Kidney epithelial cell (primary cell): ENCODE measurements at regions not wholly inside any gene's neighbourhood (a gene's known extent, or its start where the extent isn't known, plus 50 kb on each side); places are given as distances from the start of the nearest gene placed in this dataset.

Experiments used
- DNase-seq: peaks from one replicate; pipeline ENCODE4 v3.0.0-alpha.2; 2010; ENCODE audit warnings: low read depth
- H3K27me3 ChIP-seq: 2 replicates; pipeline ENCODE4 v1.6.0; 2011; ENCODE audit warnings: low read length; ENCODE audit not compliant: control insufficient read depth, insufficient read depth
- H3K36me3 ChIP-seq: 2 replicates; pipeline ENCODE4 v1.5.1; 2011; ENCODE audit warnings: low read length; ENCODE audit not compliant: control insufficient read depth, insufficient read depth
- H3K4me3 ChIP-seq: 2 replicates; pipeline ENCODE4 v1.5.1; 2011; ENCODE audit warnings: low read depth, mild to moderate bottlenecking, control low read depth, low read length
- CTCF ChIP-seq: IDR thresholded peaks from 2 replicates; pipeline ENCODE4 v1.5.1; 2011; ENCODE audit warnings: mild to moderate bottlenecking, moderate library complexity, low read length, control low read depth, inconsistent platforms; ENCODE audit not compliant: insufficient read depth, poor library complexity, severe bottlenecking

- H3K4me3 ChIP-seq, result no peak overlapping the region
- no peak for DNase-seq
- no peak for TF ChIP-seq CTCF
- peaks cover 19% of the 10 kb centered on the region for H3K27me3 ChIP-seq
- no peaks in the 10 kb centered on the region for H3K36me3 ChIP-seq
Observed at GRCh38 chr12:111185206-111185888, 183.5 kb downstream of the PHETA1 start.

GRCh38 chr12:111184161-111184560 is 184.7 kb downstream of the PHETA1 start:
- no peak for DNase-seq
- Histone ChIP-seq H3K36me3 (no peaks in the 10 kb centered on the region), H3K4me3 (no peak overlapping the region), H3K27me3 (peaks cover 21% of the 10 kb centered on the region)
- no peak for TF ChIP-seq CTCF

GRCh38 chr12:111183094-111183493 is 185.8 kb downstream of the PHETA1 start:
- H3K27me3 ChIP-seq, result peaks cover 21% of the 10 kb centered on the region
- H3K4me3 ChIP-seq, result no peak overlapping the region
- no peaks in the 10 kb centered on the region for H3K36me3 ChIP-seq
- no peak for DNase-seq
- no peak for TF ChIP-seq CTCF

- Histone ChIP-seq H3K4me3 (no peak overlapping the region), H3K36me3 (no peaks in the 10 kb centered on the region), H3K27me3 (peaks cover 21% of the 10 kb centered on the region)
- DNase-seq, result no peak
- no peak for TF ChIP-seq CTCF
Observed at GRCh38 chr12:111182382-111182781, 186.5 kb downstream of the PHETA1 start.

GRCh38 chr12:111181143-111181726 is 187.7 kb downstream of the PHETA1 start:
- Histone ChIP-seq H3K27me3 (peaks cover 21% of the 10 kb centered on the region), H3K4me3 (no peak overlapping the region), H3K36me3 (no peaks in the 10 kb centered on the region)
- no peak for TF ChIP-seq CTCF
- no peak for DNase-seq
